DND-41 (cell line): ENCODE measurements at regions not wholly inside any gene's neighbourhood (a gene's known extent, or its start where the extent isn't known, plus 50 kb on each side); places are given as distances from the start of the nearest gene placed in this dataset.

ENCODE experiments used
- ATAC-seq: fragments of 200-7000 bp; cut with Tn5 transposase; 3 replicates; pipeline ENCODE4 v1.9.1; 2021; ENCODE audit warnings: low read depth; ENCODE audit not compliant: insufficient read depth
- DNase-seq: peaks from one replicate; pipeline ENCODE4 v3.0.0-alpha.2; 2020
- H2AFZ ChIP-seq: 2 replicates; pipeline ENCODE4 v1.6.0; 2012; ENCODE audit warnings: low read depth, low read length
- H3K27ac ChIP-seq: 2 replicates; pipeline ENCODE4 v1.5.1; 2012; ENCODE audit warnings: low read length, inconsistent platforms
- H3K27me3 ChIP-seq: fragments of 200-600 bp; sonication (generic); 2 replicates; pipeline ENCODE4 v1.6.0; 2012; ENCODE audit warnings: low read length, mild to moderate bottlenecking, inconsistent platforms; ENCODE audit not compliant: insufficient read depth, poor library complexity
- H3K36me3 ChIP-seq: 2 replicates; pipeline ENCODE4 v1.5.1; 2012; ENCODE audit warnings: low read length, inconsistent platforms; ENCODE audit not compliant: insufficient read depth
- H3K4me1 ChIP-seq: 2 replicates; pipeline ENCODE4 v1.5.1; 2012; ENCODE audit warnings: mild to moderate bottlenecking, low read length; ENCODE audit not compliant: insufficient read depth
- H3K4me2 ChIP-seq: 2 replicates; pipeline ENCODE4 v1.6.0; 2012; ENCODE audit warnings: mild to moderate bottlenecking, moderate library complexity, low read length, inconsistent platforms; ENCODE audit not compliant: insufficient read depth
- H3K4me3 ChIP-seq, 2 experiments: fragments of 200-600 bp in 1 of 2; shearing (Covaris generic) in 1 of 2; 2 replicates each; pipeline ENCODE4 v1.5.1; 2012 to 2016; ENCODE audit warnings: inconsistent platforms in 2 of 2, low read length in 2 of 2, mild to moderate bottlenecking in 2 of 2, low read depth in 1 of 2, moderate library complexity in 1 of 2
- H3K79me2 ChIP-seq: 2 replicates; pipeline ENCODE4 v1.6.0; 2012; ENCODE audit warnings: low read length, inconsistent platforms; ENCODE audit not compliant: insufficient read depth
- H3K9ac ChIP-seq: 2 replicates; pipeline ENCODE4 v1.6.0; 2012; ENCODE audit warnings: low read depth, mild to moderate bottlenecking, inconsistent platforms, low read length, moderate library complexity
- H3K9me3 ChIP-seq: 2 replicates; pipeline ENCODE4 v1.5.1; 2012; ENCODE audit warnings: low read length, moderate library complexity, mild to moderate bottlenecking, inconsistent platforms; ENCODE audit not compliant: insufficient read depth, severe bottlenecking
- H4K20me1 ChIP-seq: 2 replicates; pipeline ENCODE4 v1.6.0; 2012; ENCODE audit warnings: low read length; ENCODE audit not compliant: insufficient read depth
- CTCF ChIP-seq: IDR thresholded peaks from 2 replicates; pipeline ENCODE4 v1.5.1; 2012; ENCODE audit warnings: borderline replicate concordance, low read length, moderate library complexity, mild to moderate bottlenecking; ENCODE audit not compliant: poor library complexity, severe bottlenecking; ENCODE audit errors: extremely low read depth
- EZH2 ChIP-seq: IDR thresholded peaks from 3 replicates; pipeline ENCODE4 v1.6.1; 2012; ENCODE audit warnings: borderline replicate concordance, low read depth, mild to moderate bottlenecking, moderate library complexity, low read length, inconsistent platforms; ENCODE audit not compliant: severe bottlenecking

DNA sequence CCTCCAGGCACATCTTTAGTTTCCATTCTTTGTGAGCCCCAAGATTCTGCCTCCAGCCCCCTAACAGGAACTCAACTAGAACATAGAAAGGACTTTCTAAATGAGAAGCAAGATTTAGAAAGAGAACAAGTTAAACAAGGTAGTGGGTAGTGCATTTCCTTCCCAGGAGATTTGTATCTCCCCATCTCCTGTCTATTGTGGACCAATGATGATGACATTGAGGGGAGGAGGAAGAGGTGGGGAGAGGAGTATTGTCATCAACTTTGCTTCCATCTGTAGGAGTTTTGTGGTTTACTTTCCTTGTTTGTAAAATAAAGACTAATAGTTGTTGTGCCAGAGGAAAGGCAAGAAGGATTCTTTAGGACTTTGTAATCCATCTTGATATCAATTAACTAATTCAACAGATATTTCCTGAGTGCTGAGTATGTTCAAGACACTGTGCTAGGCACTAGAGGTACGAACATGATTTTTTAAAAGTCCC lies 235.3 kb upstream of the ROPN1 start:
- Histone ChIP-seq H3K79me2 (no peaks in the 10 kb centered on the region), H3K9ac (no peak overlapping the region), H3K4me1 (no peaks in the 10 kb centered on the region), H2AFZ (no peak overlapping the region), H3K4me3 (no peak overlapping the region), H4K20me1 (no peaks in the 10 kb centered on the region), H3K36me3 (no peaks in the 10 kb centered on the region), H3K27ac (no peak overlapping the region), H3K27me3 (no peaks in the 10 kb centered on the region), H3K4me2 (no peak overlapping the region), H3K9me3 (no peaks in the 10 kb centered on the region)
- ATAC-seq (no peak), DNase-seq (no peak)
- no peak for TF ChIP-seq EZH2
- TF ChIP-seq CTCF = no peak

GRCh38 chr3:124229420-124229819 lies 237.5 kb upstream of the ROPN1 start:
- H3K4me3 ChIP-seq = no peak overlapping the region
- no peaks in the 10 kb centered on the region for H3K9me3 ChIP-seq
- DNase-seq (no peak), ATAC-seq (no peak)
- no peak overlapping the region for H3K27ac ChIP-seq
- no peak overlapping the region for H2AFZ ChIP-seq
- H4K20me1 ChIP-seq = no peaks in the 10 kb centered on the region
- H3K9ac ChIP-seq = no peak overlapping the region
- no peaks in the 10 kb centered on the region for H3K4me1 ChIP-seq
- TF ChIP-seq EZH2 = no peak
- TF ChIP-seq CTCF = no peak
- no peaks in the 10 kb centered on the region for H3K27me3 ChIP-seq
- no peak overlapping the region for H3K4me2 ChIP-seq
- no peaks in the 10 kb centered on the region for H3K79me2 ChIP-seq
- no peaks in the 10 kb centered on the region for H3K36me3 ChIP-seq

GRCh38 chr3:124229836-124230235 lies 237.9 kb upstream of the ROPN1 start:
- no peaks in the 10 kb centered on the region for H3K79me2 ChIP-seq
- no peak overlapping the region for H3K4me3 ChIP-seq
- H3K27ac ChIP-seq = no peak overlapping the region
- H4K20me1 ChIP-seq = no peaks in the 10 kb centered on the region
- no peak for DNase-seq
- H3K4me1 ChIP-seq = no peaks in the 10 kb centered on the region
- H3K9ac ChIP-seq = no peak overlapping the region
- TF ChIP-seq EZH2 (no peak), CTCF (no peak)
- H3K36me3 ChIP-seq = no peaks in the 10 kb centered on the region
- no peak for ATAC-seq
- no peaks in the 10 kb centered on the region for H3K27me3 ChIP-seq
- no peaks in the 10 kb centered on the region for H3K9me3 ChIP-seq
- H2AFZ ChIP-seq = no peak overlapping the region
- H3K4me2 ChIP-seq = no peak overlapping the region

GRCh38 chr3:124230432-124230831 lies 238.5 kb upstream of the ROPN1 start:
- Histone ChIP-seq H2AFZ (no peak overlapping the region), H3K9me3 (no peaks in the 10 kb centered on the region), H3K27ac (no peak overlapping the region), H3K9ac (no peak overlapping the region), H3K79me2 (no peaks in the 10 kb centered on the region), H4K20me1 (no peaks in the 10 kb centered on the region), H3K4me2 (no peak overlapping the region), H3K4me1 (no peaks in the 10 kb centered on the region), H3K36me3 (no peaks in the 10 kb centered on the region), H3K4me3 (no peak overlapping the region), H3K27me3 (no peaks in the 10 kb centered on the region)
- TF ChIP-seq CTCF (no peak), EZH2 (no peak)
- DNase-seq (no peak), ATAC-seq (no peak)
